GM18519 (cell line): ENCODE measurements at regions not wholly inside any gene's neighbourhood (a gene's known extent, or its start where the extent isn't known, plus 50 kb on each side); places are given as distances from the start of the nearest gene placed in this dataset.
"Not testable (repeated sequence)": the region's sequence is repeated elsewhere in the genome, so short reads cannot be mapped to it uniquely, and the experiment has no call there.

Source experiments
- ATAC-seq: cut with Tn5 transposase; IDR thresholded peaks from one replicate; pipeline ENCODE4 v1.9.1; 2021; ENCODE audit warnings: mild to moderate bottlenecking, moderate library complexity; ENCODE audit not compliant: unreplicated experiment, low FRiP score

DNA sequence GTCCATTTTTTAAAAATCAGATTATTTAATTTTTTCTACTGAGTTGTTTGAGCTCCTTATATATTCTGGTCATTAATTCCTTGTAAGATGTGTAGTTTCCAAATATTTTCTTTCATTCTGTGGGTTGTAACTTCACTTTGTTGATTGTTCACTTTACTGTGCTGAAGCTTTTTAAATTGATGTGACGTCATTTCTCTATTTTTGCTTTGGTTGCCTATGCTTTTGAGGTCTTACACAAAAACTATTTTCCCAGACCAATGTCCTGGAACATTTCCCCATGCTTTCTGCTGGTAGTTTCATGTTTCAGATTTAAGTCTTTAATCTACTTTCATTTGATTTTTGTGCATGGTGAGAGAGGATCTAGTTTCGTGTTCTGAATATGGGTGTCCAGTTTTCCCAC, 753.6 kb downstream of the TRIML1 start:
- ATAC-seq = no peak

DNA sequence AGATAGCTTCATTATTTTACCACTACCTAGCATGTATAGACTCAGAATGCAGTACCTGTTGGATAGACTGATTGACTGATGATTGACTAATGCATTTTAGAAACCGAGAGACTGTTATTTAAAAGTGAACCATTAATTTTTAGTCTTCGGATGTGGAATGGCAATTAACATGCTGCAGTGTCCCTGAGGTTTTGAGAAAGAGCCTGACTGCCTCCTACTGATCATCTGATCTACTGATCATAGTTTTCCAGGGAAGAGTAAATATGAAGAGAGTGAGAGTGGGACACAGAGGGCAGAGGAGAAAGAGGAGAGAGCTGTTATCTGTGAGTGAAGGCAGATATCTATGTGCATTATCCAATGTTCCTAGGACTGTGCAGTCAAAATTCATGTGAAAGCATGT, 764.7 kb downstream of the TRIML1 start:
- no peak for ATAC-seq

DNA sequence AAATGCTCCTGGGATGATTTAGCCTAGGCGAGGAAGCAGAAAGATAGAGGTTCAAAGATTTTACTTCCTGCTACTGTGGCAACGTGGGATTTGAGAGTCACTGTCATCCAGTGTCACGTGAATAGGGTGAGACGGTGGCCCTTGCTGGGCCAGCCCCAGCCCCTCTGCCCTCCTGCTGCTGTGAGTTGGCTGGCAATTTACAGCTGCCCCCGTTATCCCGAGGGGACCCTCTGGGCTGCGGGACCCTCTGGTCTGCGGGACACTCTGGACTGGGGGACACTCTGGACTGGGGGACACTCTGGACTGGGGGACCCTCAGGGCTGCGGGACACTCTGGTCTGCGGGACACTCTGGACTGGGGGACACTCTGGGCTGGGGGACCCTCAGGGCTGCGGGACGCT, 765.4 kb downstream of the TRIML1 start:
- ATAC-seq = no peak

DNA sequence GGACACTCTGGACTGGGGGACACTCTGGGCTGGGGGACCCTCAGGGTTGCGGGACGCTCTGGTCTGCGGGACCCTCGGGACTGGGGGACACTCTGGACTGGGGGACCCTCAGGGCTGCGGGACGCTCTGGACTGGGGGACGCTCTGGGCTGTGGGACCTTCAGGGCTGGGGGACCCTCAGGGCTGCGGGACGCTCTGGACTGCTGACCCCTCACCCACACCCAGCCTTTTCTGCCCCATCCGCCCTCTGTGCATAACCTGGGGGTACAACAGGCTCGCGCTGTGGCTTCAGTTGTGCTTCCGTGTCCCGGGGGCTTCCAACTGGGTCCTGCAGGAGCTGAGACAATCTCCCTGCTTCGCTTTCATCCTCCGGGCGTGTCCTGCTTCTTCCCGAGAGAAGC, 766.0 kb downstream of the TRIML1 start:
- ATAC-seq = no peak

DNA sequence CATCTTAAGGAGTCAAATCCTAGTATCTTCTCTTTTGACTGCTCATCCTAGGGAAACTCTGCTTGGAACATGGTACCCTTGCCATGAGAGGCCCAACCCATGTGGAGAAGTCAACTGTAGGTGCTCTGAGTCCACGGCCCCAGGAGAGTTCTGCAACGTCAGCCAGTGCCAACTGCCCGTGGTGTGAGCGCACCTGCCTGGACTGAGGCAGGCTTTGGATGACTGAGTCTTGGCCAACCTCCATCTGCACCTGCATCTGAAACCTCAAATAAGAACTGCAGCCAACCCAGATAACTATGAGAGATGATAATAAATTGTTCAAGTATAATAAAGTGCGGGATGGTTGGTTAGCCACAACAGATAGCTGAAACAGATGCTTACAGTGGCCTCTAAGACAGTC, 772.0 kb downstream of the TRIML1 start:
- ATAC-seq = no peak

DNA sequence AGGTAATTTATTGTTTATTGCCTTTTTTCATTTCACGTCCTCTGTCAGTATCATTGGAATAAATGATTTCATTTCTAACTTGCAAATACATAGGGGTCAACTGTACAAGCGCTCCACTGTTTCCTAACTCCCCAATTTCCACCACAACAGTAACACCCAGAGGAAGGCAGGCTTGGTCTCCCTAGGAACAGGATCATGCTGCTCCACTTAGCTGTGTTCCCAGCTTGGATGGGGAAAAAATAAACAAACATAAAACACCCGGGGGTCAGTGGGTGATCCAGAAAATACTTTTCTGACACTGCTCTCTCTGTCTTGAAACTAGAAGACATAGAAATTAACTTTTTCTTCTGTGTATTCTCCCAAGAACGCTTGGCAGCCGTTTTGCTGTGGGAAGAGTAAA, 772.5 kb downstream of the TRIML1 start:
- ATAC-seq = no peak

DNA sequence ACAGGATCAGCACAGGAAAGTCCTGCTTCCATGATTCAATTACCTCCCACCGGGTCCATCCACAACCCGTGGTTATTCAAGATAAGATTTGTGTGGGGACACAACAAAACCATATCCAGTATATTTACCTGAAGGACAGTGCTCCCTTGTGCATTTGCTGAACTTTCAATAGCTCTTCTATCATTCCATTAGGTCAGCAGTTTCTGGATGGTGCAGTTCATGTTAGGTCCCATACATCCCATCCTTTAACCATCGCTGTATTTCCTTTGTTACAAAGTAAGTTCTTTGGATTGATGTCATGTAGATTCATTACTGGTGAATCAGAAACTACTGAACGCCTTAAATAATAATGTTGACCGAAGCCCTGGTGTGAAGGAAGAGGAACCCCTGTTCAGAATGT, 775.9 kb downstream of the TRIML1 start:
- ATAC-seq = no peak

DNA sequence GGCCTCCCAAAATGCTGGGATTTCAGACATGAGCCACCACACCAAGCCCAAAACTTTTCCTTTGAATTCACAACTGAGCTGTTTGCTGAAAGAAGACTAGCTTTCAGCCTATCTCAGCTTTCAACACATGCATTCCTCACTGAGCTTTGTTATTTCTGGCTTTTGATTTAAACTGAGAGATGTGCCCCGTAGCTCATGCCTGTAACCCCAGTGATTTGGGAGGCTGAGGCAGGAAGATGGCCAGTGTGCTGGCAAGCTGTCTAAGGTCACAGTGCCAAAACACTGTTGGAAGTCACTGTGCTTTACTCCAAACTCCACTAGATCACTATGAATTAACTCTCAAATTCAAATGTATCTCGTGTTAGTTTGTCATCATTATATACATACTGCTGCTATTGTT, 779.5 kb downstream of the TRIML1 start:
- ATAC-seq = no peak

DNA sequence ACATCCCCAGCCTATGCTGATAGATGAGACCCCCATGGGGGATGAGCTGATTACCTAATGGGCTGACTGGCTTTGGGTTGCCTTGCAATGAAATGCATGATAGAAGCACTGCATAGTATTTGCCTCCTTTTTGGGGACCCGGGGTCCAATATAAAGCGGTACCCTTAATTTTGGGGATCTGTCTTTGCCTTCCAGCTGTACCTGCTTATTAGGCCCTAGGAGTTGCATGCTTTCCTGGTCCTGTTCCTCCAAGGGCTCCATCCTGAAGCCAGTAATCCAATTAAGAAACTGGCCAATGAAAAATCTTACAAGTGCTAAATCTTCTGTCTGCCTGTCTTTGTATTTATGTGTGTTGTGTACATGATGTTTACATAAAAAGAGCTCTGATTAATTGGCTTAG, 791.6 kb downstream of the TRIML1 start:
- ATAC-seq = no peak

DNA sequence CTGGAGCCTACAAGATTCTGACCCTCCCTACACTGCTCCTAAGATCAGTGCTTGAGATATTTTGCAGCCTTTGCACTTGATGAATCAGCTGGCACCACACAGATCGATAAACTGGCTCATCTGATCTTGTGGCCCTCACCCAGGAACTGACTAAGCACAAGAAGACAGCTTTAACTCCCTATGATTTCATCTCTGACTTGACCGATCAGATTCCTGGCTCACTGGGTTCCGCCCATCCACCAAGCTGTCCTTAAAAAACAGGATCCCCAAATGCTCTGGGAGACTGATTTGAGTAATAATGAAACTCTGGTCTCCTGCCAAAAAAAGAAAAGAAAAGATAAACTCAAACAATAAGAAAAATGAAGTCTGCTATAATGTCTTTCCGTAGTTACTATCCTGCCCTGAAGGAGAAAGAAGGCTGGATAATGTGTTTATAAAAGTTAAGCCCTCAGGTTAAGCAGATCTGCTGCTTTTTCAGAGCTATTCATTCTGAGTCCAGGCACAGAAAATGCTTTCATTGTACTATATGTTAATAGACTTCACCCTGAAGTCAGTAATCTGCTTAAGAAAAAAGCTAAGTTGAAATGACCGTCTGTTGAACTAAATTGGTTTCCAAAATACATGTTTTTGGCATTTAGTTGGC, 795.2 kb downstream of the TRIML1 start:
- ATAC-seq = no peak

DNA sequence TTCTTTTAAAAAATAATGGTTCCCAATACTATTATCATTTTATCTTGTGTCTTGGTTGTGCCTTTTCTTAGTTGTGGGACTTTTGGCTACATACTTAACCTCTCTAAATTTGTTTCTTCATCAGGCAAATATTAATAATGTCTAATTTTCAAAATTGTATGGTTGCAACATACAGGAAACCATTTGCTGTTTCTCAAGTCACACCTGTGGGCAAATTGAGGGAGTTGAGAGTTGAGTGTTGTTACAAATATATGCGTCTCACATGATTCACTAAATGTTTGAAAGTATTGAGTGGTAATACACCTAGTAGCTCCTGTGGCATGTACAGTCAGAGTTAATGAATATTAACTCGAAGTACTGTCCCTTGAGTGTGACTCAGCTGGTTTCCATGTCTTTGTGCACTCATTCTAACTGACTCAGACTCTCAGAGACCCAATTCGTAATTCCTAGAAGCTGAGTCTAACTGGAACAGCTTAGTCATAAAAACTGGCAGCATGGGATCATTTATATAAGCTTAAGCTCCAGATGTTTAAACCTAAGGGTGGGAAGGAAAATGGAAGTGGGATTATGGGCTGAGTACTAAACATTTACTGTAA, 802.4 kb downstream of the TRIML1 start:
- ATAC-seq = no peak

DNA sequence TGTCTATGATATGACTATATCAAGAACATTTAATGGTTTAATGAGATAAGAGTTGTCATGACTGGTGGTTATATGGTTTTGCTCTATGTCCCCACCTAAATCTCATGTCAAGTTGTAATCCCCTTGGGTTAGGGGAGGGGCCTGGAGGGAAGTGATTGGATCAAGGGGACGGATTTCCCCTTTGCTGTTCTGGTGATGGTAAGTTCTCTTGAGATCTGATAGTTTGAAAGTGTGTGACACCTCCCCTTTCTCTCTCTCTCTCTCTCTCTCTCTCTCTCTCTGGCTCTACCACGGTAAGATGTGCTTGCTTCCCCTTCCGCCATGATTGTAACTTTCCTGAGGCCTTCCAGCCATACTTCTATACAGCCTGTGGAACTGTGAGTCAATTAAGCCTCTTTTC, 803.4 kb downstream of the TRIML1 start:
- ATAC-seq = no peak

DNA sequence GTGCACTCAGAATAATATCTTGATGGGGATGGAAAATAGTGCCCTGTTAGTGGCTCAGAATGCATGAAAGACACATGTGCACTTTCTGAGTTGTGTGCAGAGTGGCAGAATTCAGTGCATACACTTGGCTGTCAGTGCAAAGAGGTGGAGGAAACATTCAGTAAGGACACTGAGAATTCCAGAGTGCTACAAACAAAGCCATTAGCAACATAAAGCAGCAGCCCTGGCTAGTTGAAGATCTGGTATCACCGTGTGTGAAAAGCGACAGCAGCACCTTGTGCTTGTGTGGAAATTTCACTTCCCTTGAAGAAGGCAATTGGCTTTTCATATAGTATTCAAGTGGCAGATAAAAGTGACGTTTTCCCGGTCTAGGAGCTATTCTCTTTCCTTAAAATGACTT, 810.4 kb downstream of the TRIML1 start:
- no peak for ATAC-seq

DNA sequence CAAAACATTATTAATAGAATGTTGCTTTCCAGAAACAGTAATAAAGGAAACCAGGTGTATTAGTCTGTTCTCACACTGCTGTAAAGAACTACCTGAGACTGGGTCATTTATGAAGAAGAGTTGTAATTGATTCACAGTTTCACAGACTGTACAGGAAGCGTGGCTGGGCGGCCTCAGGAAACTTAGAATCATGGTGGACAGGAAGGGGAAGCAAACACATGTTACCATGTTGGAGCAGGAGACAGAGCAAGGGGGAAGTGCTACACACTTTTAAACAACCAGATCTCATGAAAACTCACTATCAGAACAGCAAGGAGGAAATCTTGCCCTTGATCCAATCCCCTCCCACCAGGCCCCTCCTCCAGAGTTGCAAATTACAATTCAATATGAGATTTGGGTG, 815.8 kb downstream of the TRIML1 start:
- no peak for ATAC-seq

DNA sequence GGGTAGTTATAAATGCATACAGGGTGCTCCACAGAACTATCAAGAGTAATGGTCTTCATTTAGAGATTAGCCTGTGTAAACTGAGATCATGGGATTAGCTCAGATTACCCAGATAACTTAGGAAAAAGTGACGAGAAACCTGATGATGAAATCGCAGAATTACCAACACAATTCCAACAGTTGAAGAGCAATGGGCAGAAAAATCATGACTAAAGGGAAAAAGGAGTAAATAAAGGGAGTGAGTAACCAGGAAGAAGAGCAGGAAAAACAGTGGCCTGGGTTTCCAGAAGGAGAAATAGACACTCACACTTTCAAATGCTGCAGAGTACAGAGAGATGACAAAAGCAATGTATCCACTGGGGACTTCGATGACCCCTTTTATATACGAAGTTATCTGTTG, 817.3 kb downstream of the TRIML1 start:
- ATAC-seq = no peak

DNA sequence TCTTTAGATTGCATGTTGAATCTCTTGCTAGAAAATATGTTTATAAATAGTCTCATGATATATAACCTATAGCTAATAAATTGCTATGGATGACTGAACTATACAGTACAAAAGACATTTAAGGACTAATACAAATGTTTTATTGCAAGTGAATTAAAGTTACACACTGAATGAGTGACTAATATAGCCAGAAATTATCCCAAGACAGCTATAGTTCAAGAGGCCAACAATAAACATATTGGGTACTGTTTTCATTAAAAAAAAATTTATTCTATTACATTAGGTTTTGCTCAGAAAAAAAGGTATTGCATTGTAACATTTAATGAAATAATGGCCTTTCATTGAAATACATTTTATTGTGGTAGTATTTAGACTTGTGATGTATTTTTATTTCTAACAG, 819.1 kb downstream of the TRIML1 start:
- no peak for ATAC-seq

DNA sequence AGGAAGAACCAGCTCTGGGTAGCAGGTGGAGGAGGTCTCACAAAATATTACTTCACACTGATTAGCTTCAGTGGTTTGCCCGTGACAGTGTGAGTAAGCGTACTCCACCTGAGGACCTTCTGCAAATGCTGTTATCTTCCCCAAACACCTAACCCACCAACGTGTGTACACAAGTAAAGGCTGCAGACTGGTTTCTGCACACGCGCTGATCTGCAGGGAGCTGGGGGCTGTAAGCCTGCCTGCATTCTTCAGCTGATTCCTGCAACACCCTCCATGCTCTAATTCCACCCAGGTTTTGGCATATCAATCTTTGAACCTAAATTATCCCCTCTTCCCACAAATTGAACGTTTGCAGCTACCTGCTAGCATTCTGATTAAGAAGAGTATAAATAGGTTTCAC, 820.2 kb downstream of the TRIML1 start:
- no peak for ATAC-seq

DNA sequence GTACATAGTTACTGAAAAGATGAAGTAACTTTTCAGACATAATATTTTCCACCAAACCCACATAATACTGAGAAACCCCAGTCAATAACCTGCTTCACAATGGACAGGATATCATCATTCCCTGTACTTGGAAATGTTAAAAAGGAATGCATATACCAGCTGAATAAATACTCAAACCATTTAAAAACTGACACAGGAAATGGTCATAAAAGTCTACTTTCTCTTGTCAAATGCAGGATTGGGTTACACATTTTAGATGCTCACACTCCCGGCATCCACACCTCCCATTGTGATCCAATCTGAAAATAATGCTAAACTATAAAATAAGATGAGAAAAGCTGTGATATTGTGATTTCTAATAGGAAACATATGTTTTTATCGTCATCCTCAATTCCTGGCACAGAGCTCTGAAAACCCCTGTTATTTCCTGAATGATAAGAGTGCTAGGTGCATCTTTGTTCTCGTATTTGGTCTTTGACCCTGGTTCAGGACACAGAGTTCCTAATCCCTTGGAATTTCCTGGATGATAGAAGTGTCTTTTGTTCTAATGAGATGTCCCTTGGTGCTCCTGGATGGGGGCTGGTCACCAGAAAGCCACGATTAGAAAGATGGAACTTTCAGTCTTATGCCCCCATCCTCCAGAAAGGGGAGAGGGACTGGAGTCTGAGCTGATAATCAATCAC, 821.3 kb downstream of the TRIML1 start:
- ATAC-seq = no peak

DNA sequence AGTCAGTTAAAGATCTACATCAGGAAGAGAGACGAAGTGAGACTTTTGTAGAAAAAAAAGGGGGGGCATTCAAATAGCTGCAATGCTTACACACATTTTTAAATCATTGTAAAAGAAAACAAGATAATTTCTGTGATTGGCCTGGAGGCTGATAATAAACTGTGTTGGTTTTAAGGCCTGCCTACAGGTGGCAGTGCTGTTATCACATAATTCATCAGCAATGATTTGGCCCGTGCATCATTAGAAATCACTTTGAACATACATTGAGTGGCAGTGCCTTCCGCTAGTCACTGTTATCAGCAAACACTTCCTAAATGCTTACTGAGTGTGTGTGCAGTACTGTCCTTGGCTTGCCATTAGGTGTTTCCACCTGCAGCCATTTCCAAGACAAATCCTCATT, 831.9 kb downstream of the TRIML1 start:
- no peak for ATAC-seq

DNA sequence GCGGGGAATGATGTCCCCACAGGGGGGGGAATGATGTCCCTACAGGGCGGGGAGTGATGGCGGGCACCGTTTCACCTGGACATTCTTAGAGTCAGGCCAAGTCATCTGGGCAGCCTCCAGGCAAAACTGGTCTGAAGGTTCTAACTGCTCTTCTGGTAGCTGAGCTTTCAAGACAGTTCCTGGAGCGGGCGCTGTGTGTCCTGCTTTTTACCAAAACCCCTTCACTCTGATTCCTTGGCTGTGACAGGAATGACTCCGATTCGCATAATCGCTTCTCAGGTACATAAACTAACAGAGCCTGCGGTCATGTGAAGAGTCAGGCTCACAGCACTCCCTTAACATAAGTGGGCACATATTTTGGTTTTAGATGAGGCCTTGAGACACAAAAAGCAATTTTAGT, 836.0 kb downstream of the TRIML1 start:
- no peak for ATAC-seq

DNA sequence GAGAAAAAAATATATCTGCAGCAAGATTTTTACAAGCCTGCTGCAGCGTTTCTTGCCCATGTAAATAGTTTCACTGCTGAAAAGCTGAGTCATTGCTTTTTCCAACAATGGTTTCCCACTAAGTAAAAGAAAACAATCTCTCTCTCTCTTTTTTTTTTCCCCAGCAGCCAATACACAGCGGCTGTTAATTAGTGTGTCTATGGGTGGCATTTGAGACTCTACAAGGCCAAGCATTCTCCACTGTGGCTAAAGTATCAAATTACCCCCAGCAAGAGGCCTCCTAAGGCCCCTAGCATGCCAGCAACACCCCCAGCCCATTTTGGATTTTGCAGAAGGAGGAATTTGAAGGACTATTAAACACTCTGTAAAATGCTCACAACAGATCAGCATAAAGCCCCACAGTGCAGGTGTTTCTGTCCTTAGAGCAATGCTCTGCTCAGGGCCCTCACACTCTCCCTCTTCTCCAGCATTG, 837.4 kb downstream of the TRIML1 start:
- ATAC-seq = no peak

DNA sequence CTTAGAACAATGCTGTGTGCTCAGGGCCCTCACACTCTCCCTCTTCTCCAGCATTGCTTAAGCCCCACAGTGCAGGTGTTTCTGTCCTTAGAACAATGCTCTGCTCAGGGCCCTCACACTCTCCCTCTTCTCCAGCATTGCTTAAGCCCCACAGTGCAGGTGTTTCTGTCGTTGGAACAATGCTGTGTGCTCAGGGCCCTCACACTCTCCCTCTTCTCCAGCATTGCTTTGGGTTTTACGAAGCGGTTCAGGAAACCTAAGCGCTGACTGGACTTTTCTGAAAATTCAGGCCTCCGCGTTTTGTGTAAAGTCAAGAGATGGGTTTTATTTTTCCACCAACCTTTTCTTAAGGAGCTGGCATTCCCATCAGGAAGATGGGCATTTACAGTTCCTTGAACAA, 838.0 kb downstream of the TRIML1 start:
- not testable (repeated sequence) for ATAC-seq
